AG04449 (cell line): ENCODE measurements at regions not wholly inside any gene's neighbourhood (a gene's known extent, or its start where the extent isn't known, plus 50 kb on each side); places are given as distances from the start of the nearest gene placed in this dataset.

ENCODE experiments used
- CTCF ChIA-PET: fragments of 350-600 bp; formaldehyde crosslinking; extraction: SDS; loops from one replicate; lab custom pipeline; 2021; ENCODE audit warnings: antibody characterized with exemption; lab: Yijun Ruan, JAX
- POLR2A ChIA-PET: fragments of 400-600, 350-600 bp; formaldehyde crosslinking; extraction: SDS; loops from one replicate; lab custom pipeline; 2020; ENCODE audit warnings: antibody characterized with exemption, inconsistent platforms; lab: Yijun Ruan, JAX
- DNase-seq: peaks from one replicate; pipeline ENCODE4 v3.0.0-alpha.2; 2010; ENCODE audit warnings: low read depth, low spot score
- H3K4me3 ChIP-seq: 2 replicates; pipeline ENCODE4 v1.5.1; 2011; ENCODE audit warnings: low read depth, mild to moderate bottlenecking, control low read depth, low read length
- CTCF ChIP-seq: IDR thresholded peaks from one replicate; pipeline ENCODE4 v1.5.1; 2011; ENCODE audit warnings: mild to moderate bottlenecking, moderate library complexity, low read length, control low read depth, inconsistent platforms; ENCODE audit not compliant: insufficient read depth; ENCODE audit errors: missing control alignments

- ChIA-PET POLR2A (no interaction called here), CTCF (interaction anchor here (1.6 kb wide), 1 partner anchor 9 kb away, joined by 5 read pairs; no protein-coding TSS in a partner anchor)
- TF ChIP-seq CTCF, result no peak
- no peak overlapping the region for H3K4me3 ChIP-seq
- no peak for DNase-seq
Observed at GRCh38 chr13:80284290-80284689, 56.6 kb downstream of the SPRY2 start.

- H3K4me3 ChIP-seq, result no peak overlapping the region
- CTCF ChIA-PET, result no interaction called here
- POLR2A ChIA-PET, result no interaction called here
- TF ChIP-seq CTCF, result no peak
- DNase-seq, result no peak
Observed at GRCh38 chr13:80278706-80279105, 62.2 kb downstream of the SPRY2 start.

- DNase-seq, result peak; percentile 33
- TF ChIP-seq CTCF, result no peak
- ChIA-PET CTCF (no interaction called here), POLR2A (no interaction called here)
- H3K4me3 ChIP-seq, result no peak overlapping the region
Observed at GRCh38 chr13:80276371-80277289, 64.3 kb downstream of the SPRY2 start.

GRCh38 chr13:80274643-80275042 lies 66.3 kb downstream of the SPRY2 start:
- no peak for TF ChIP-seq CTCF
- ChIA-PET CTCF (interaction anchor here (1.5 kb wide), 1 partner anchor 10 kb away, joined by 5 read pairs; no protein-coding TSS in a partner anchor), POLR2A (no interaction called here)
- H3K4me3 ChIP-seq, result no peak overlapping the region
- DNase-seq, result no peak

- ChIA-PET POLR2A (no interaction called here), CTCF (no interaction called here)
- TF ChIP-seq CTCF, result no peak
- H3K4me3 ChIP-seq, result no peak overlapping the region
- DNase-seq, result no peak
Observed at GRCh38 chr13:80273718-80274117, 67.2 kb downstream of the SPRY2 start.

GRCh38 chr13:80265348-80265747 lies 75.6 kb downstream of the SPRY2 start:
- no peak for TF ChIP-seq CTCF
- ChIA-PET CTCF (no interaction called here), POLR2A (no interaction called here)
- H3K4me3 ChIP-seq, result no peak overlapping the region
- no peak for DNase-seq
